H1 (cell line): ENCODE measurements at regions not wholly inside any gene's neighbourhood (a gene's known extent, or its start where the extent isn't known, plus 50 kb on each side); places are given as distances from the start of the nearest gene placed in this dataset.

ENCODE experiments used
- CTCF ChIA-PET: fragments of 300-600 bp; sonication (Branson Sonifier 250); formaldehyde crosslinking; loops from one replicate; lab custom pipeline; 2021; ENCODE audit not compliant: partially characterized antibody; lab: Charles Lee
- POLR2A ChIA-PET: fragments of 300-600 bp; sonication (Branson Sonifier 250); formaldehyde crosslinking; loops from one replicate; lab custom pipeline; 2021; ENCODE audit warnings: inconsistent platforms; ENCODE audit not compliant: partially characterized antibody; lab: Charles Lee
- DNase-seq, 2 experiments: peaks; one replicate each; pipeline versions ENCODE4 v3.0.0 to v3.0.0-alpha.2; 2010 to 2022; ENCODE audit warnings: low spot score in 2 of 2, low read depth in 1 of 2, mixed read lengths in 1 of 2
- FAIRE-seq: peaks from 2 replicates; lab custom pipeline; 2011; peaks lifted over from hg19 to GRCh38; lab: Jason Lieb, UNC
- H2AFZ ChIP-seq: 2 replicates; pipeline ENCODE4 v1.8.1; 2012; ENCODE audit warnings: low read length, inconsistent platforms
- H2AK5ac ChIP-seq: 2 replicates; pipeline ENCODE4 v1.6.1; 2013; ENCODE audit warnings: low read depth, low read length
- H2BK120ac ChIP-seq: replicated peaks from 2 replicates; pipeline ENCODE3; 2013; ENCODE audit warnings: low read depth, low read length, inconsistent platforms
- H2BK12ac ChIP-seq: 2 replicates; pipeline ENCODE4 v1.6.1; 2013; ENCODE audit warnings: low read depth, low read length
- H2BK15ac ChIP-seq: 2 replicates; pipeline ENCODE4 v1.6.1; 2013; ENCODE audit warnings: low read length
- H2BK20ac ChIP-seq: 2 replicates; pipeline ENCODE4 v1.6.1; 2013; ENCODE audit warnings: low read length
- H2BK5ac ChIP-seq: 2 replicates; pipeline ENCODE4 v1.6.1; 2013; ENCODE audit warnings: low read depth, low read length
- H3K14ac ChIP-seq: 2 replicates; pipeline ENCODE4 v1.6.1; 2013; ENCODE audit warnings: inconsistent platforms; ENCODE audit not compliant: insufficient read length
- H3K18ac ChIP-seq: 2 replicates; pipeline ENCODE4 v1.6.1; 2013; ENCODE audit warnings: low read length; ENCODE audit errors: extremely low read depth
- H3K23ac ChIP-seq: 2 replicates; pipeline ENCODE4 v1.6.1; 2013; ENCODE audit warnings: inconsistent platforms; ENCODE audit not compliant: insufficient read length
- H3K23me2 ChIP-seq: 2 replicates; pipeline ENCODE4 v1.6.1; 2013; ENCODE audit warnings: low read depth, low read length
- H3K27ac ChIP-seq: 2 replicates; pipeline ENCODE4 v1.6.1; 2011; ENCODE audit warnings: low read depth, low read length, inconsistent platforms
- H3K27me3 ChIP-seq, 4 experiments: replicated peaks in 1 of 4; 1 replicate in 1 of 4; 2 replicates in 3 of 4; pipeline versions ENCODE4 v1.6.1 to v1.8.1; 2011 to 2013; ENCODE audit warnings: low read length in 3 of 4, mild to moderate bottlenecking in 3 of 4, inconsistent platforms in 2 of 4, mixed read lengths in 2 of 4, moderate library complexity in 1 of 4; ENCODE audit not compliant: control insufficient read depth in 3 of 4, insufficient read depth in 3 of 4; ENCODE audit errors: extremely low read depth in 1 of 4
- H3K36me3 ChIP-seq, 4 experiments: 2 replicates each; pipeline versions ENCODE4 v1.6.1 to v1.8.1; 2011 to 2013; ENCODE audit warnings: mild to moderate bottlenecking in 4 of 4, low read length in 3 of 4, moderate library complexity in 2 of 4, control low read depth in 1 of 4, inconsistent platforms in 1 of 4; ENCODE audit not compliant: insufficient read depth in 4 of 4, control insufficient read depth in 2 of 4
- H3K4ac ChIP-seq: replicated peaks from 2 replicates; pipeline ENCODE3; 2013; ENCODE audit warnings: low read length, low read depth, mixed read lengths, inconsistent platforms; ENCODE audit not compliant: insufficient read length
- H3K4me1 ChIP-seq, 4 experiments: replicated peaks in 1 of 4; 1 replicate in 1 of 4; 2 replicates in 3 of 4; pipeline versions ENCODE4 v1.6.1 to v1.8.1; 2011 to 2013; ENCODE audit warnings: low read length in 3 of 4, inconsistent platforms in 2 of 4, mixed read lengths in 1 of 4; ENCODE audit not compliant: insufficient read depth in 4 of 4, control insufficient read depth in 3 of 4
- H3K4me2 ChIP-seq, 2 experiments: 2 replicates each; pipeline versions ENCODE4 v1.6.1 to v1.8.1; 2011 to 2013; ENCODE audit warnings: low read depth in 2 of 2, low read length in 2 of 2, control low read depth in 1 of 2, inconsistent platforms in 1 of 2, mild to moderate bottlenecking in 1 of 2; ENCODE audit not compliant: insufficient read depth in 1 of 2
- H3K4me3 ChIP-seq, 4 experiments: fragments of 200-600, 300-600 bp in 1 of 4; sonication (generic), shearing (Covaris generic), sonication (Bioruptor Twin) in 1 of 4; 2 replicates each; pipeline versions ENCODE4 v1.5.1 to v1.8.1; 2011 to 2016; ENCODE audit warnings: low read length in 4 of 4, low read depth in 3 of 4, control low read depth in 2 of 4, inconsistent platforms in 2 of 4, mild to moderate bottlenecking in 2 of 4, mixed read lengths in 1 of 4, moderate library complexity in 1 of 4; ENCODE audit not compliant: insufficient read depth in 2 of 4; ENCODE audit errors: extremely low read depth in 1 of 4
- H3K56ac ChIP-seq: replicated peaks from 2 replicates; pipeline ENCODE3; 2013; ENCODE audit warnings: low read depth, mild to moderate bottlenecking, mixed read lengths, low read length, inconsistent platforms; ENCODE audit not compliant: insufficient read length
- H3K79me1 ChIP-seq: 2 replicates; pipeline ENCODE4 v1.6.1; 2013; ENCODE audit warnings: low read depth, low read length, control low read depth
- H3K79me2 ChIP-seq, 2 experiments: 2 replicates each; pipeline versions ENCODE4 v1.6.1 to v1.8.1; 2012 to 2013; ENCODE audit warnings: low read length in 2 of 2, mild to moderate bottlenecking in 2 of 2, inconsistent platforms in 1 of 2; ENCODE audit not compliant: insufficient read depth in 2 of 2, control insufficient read depth in 1 of 2
- H3K9ac ChIP-seq, 4 experiments: replicated peaks in 1 of 4; 1 replicate in 1 of 4; 2 replicates in 3 of 4; pipeline versions ENCODE4 v1.6.1 to v1.8.1; 2011 to 2013; ENCODE audit warnings: low read depth in 3 of 4, low read length in 3 of 4, control low read depth in 2 of 4, mild to moderate bottlenecking in 2 of 4, moderate library complexity in 2 of 4, inconsistent platforms in 1 of 4; ENCODE audit errors: extremely low read depth in 1 of 4
- H3K9me3 ChIP-seq, 2 experiments: 2 replicates each; pipeline versions ENCODE4 v1.6.1 to v1.8.1; 2012 to 2013; ENCODE audit warnings: mild to moderate bottlenecking in 2 of 2, moderate library complexity in 2 of 2, control low read depth in 1 of 2, inconsistent platforms in 1 of 2, low read depth in 1 of 2, low read length in 1 of 2, mixed read lengths in 1 of 2; ENCODE audit not compliant: insufficient read depth in 2 of 2
- H4K20me1 ChIP-seq, 2 experiments: replicated peaks in 1 of 2; 2 replicates each; pipeline versions ENCODE3 to v1.8.1; 2011 to 2013; ENCODE audit warnings: inconsistent platforms in 2 of 2, low read length in 2 of 2, mild to moderate bottlenecking in 1 of 2; ENCODE audit not compliant: insufficient read depth in 2 of 2, control insufficient read depth in 1 of 2
- H4K5ac ChIP-seq: 2 replicates; pipeline ENCODE4 v1.6.1; 2013; ENCODE audit warnings: low read length, low read depth, mixed read lengths, inconsistent platforms; ENCODE audit not compliant: insufficient read length
- H4K8ac ChIP-seq: 2 replicates; pipeline ENCODE4 v1.8.0; 2013; ENCODE audit warnings: mild to moderate bottlenecking, moderate library complexity, low read length, inconsistent platforms; ENCODE audit not compliant: insufficient read depth; ENCODE audit errors: extremely low read depth
- H4K91ac ChIP-seq: replicated peaks from 2 replicates; pipeline ENCODE3; 2013; ENCODE audit warnings: low read length, mixed read lengths, inconsistent platforms; ENCODE audit not compliant: insufficient read length
- WGBS, 2 experiments: shearing (Covaris generic) in 1 of 2; methylation state at CpG; one replicate each; pipeline versions ENCODE4 v1.1.6 to v1.1.7; 2013 to 2015; ENCODE audit warnings: low lambda C conversion rate in 2 of 2, mixed read lengths in 2 of 2, inconsistent platforms in 1 of 2, low coverage in 1 of 2, missing lambda C conversion rate in 1 of 2; ENCODE audit not compliant: insufficient replicate concordance in 2 of 2, insufficient coverage in 1 of 2, insufficient read length in 1 of 2; ENCODE audit errors: extremely low coverage in 1 of 2, missing lambda C conversion rate in 1 of 2; 5-methylcytosine and 5-hydroxymethylcytosine counted together
- TF ChIP-seq, protein P1 (sequence below), 3 experiments: IDR thresholded peaks; 1 replicate in 2 of 3; 2 replicates in 1 of 3; pipeline versions ENCODE4 v1.5.1 to v1.6.1; 2011; ENCODE audit warnings: low read length in 3 of 3, mild to moderate bottlenecking in 3 of 3, inconsistent platforms in 2 of 3, low read depth in 1 of 3, moderate library complexity in 1 of 3; ENCODE audit not compliant: insufficient read depth in 1 of 3; ENCODE audit errors: control extremely low read depth in 1 of 3

DNA sequence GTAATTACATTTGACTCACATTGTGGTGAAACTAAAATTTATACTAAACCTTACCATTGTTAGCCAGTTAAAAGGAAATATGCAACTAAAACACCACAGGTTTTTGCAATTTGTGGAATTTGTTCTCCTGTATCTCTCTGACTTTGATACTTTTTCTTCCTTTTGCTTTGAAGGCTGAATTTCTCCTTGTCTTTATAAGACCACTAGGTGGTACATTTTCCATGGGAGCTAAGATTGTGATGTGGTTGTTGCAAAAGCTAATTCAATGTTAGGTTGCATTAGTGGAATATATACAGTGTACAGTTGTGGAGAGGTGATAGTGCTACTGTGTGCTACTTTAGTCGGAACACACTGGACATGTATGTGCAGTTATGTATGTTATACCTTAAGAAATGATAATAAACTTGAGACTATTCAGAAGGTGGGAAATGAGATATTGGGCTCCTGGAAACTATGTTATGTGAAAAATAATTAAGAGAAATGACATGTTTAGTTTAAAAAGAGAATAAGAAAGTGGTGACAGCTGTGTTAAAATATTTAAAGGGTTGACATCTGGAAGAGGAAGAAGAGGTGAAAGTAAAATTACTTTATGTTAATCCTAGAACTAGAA lies 70.3 kb downstream of the ARL9 start:
- Histone ChIP-seq H2BK20ac (no peak overlapping the region), H3K56ac (no peak overlapping the region), H3K36me3 (no peaks in the 10 kb centered on the region), H3K9me3 (no peaks in the 10 kb centered on the region), H3K4me1 (no peaks in the 10 kb centered on the region), H3K23me2 (no peaks in the 10 kb centered on the region), H4K91ac (no peak overlapping the region), H3K4me3 (no peak overlapping the region), H3K18ac (no peak overlapping the region), H4K20me1 (no peaks in the 10 kb centered on the region), H2BK120ac (no peak overlapping the region), H3K79me1 (no peaks in the 10 kb centered on the region), H3K4ac (no peak overlapping the region), H3K79me2 (no peaks in the 10 kb centered on the region), H2BK5ac (no peak overlapping the region), H3K27me3 (no peaks in the 10 kb centered on the region), H3K9ac (no peak overlapping the region), H3K4me2 (no peak overlapping the region), H3K14ac (no peak overlapping the region), H4K5ac (no peak overlapping the region), H2AK5ac (no peak overlapping the region), H3K23ac (no peak overlapping the region), H3K27ac (no peak overlapping the region), H4K8ac (no peak overlapping the region), H2BK12ac (no peak overlapping the region), H2BK15ac (no peak overlapping the region), H2AFZ (no peak overlapping the region)
- no peak for DNase-seq
- WGBS, 2 experiments: 78% methylated on average over 1 of the region's 1 CpG; no CpG with 5 or more reads in 1 of the 2 experiments
- CTCF ChIA-PET: interaction anchor here (0.6 to 2.7 kb wide), 21 partner anchors 9 to 261 kb away, joined by 3 to 12 read pairs (median 4); no protein-coding TSS in a partner anchor
- no peak for FAIRE-seq
- POLR2A ChIA-PET: no interaction called here
- TF ChIP-seq, protein P1, sequence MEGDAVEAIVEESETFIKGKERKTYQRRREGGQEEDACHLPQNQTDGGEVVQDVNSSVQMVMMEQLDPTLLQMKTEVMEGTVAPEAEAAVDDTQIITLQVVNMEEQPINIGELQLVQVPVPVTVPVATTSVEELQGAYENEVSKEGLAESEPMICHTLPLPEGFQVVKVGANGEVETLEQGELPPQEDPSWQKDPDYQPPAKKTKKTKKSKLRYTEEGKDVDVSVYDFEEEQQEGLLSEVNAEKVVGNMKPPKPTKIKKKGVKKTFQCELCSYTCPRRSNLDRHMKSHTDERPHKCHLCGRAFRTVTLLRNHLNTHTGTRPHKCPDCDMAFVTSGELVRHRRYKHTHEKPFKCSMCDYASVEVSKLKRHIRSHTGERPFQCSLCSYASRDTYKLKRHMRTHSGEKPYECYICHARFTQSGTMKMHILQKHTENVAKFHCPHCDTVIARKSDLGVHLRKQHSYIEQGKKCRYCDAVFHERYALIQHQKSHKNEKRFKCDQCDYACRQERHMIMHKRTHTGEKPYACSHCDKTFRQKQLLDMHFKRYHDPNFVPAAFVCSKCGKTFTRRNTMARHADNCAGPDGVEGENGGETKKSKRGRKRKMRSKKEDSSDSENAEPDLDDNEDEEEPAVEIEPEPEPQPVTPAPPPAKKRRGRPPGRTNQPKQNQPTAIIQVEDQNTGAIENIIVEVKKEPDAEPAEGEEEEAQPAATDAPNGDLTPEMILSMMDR (IDR thresholded peaks at IDR 0.05; ENCODE audit: control extremely low read depth in 1 of 3, insufficient read depth in 1 of 3, low read depth in 1 of 3, low read length in 3 of 3): peak in 2 of 3 experiments; percentile 7 to 48; a peak in 2 of 4 replicates
